WERI-Rb-1 (cell line): ENCODE measurements at regions not wholly inside any gene's neighbourhood (a gene's known extent, or its start where the extent isn't known, plus 50 kb on each side); places are given as distances from the start of the nearest gene placed in this dataset.

Experiments used
- DNase-seq: peaks from one replicate; pipeline ENCODE4 v3.0.0-alpha.2; 2020
- H3K27ac ChIP-seq: fragments of 250-450 bp; sonication (Bioruptor Pico); 2 replicates; pipeline ENCODE4 v1.5.1; 2020; ENCODE audit warnings: mild to moderate bottlenecking, moderate library complexity
- H3K27me3 ChIP-seq: fragments of 250-450 bp; sonication (Bioruptor Pico); 2 replicates; pipeline ENCODE4 v1.5.1; 2021; ENCODE audit warnings: mild to moderate bottlenecking, low read depth, moderate library complexity; ENCODE audit not compliant: insufficient read depth, severe bottlenecking
- H3K36me3 ChIP-seq: fragments of 250-450 bp; sonication (Bioruptor Pico); 2 replicates; pipeline ENCODE4 v1.5.1; 2020; ENCODE audit warnings: mild to moderate bottlenecking, moderate library complexity
- H3K4me3 ChIP-seq: 2 replicates; pipeline ENCODE4 v1.5.1; 2011; ENCODE audit warnings: low read depth, mild to moderate bottlenecking, control low read depth, low read length
- H3K9me3 ChIP-seq: fragments of 250-450 bp; sonication (Bioruptor Pico); 2 replicates; pipeline ENCODE4 v1.5.1; 2021; ENCODE audit warnings: mild to moderate bottlenecking, moderate library complexity; ENCODE audit not compliant: severe bottlenecking
- CTCF ChIP-seq: IDR thresholded peaks from 2 replicates; pipeline ENCODE4 v1.5.1; 2011; ENCODE audit warnings: low read depth, mild to moderate bottlenecking, control low read depth, inconsistent platforms, low read length

- no peaks in the 10 kb centered on the region for H3K36me3 ChIP-seq
- no peak for TF ChIP-seq CTCF
- no peaks in the 10 kb centered on the region for H3K27me3 ChIP-seq
- no peak overlapping the region for H3K4me3 ChIP-seq
- peak overlapping the region; percentile 15 for H3K27ac ChIP-seq
- no peaks in the 10 kb centered on the region for H3K9me3 ChIP-seq
- peak; percentile 46 for DNase-seq
Observed at GRCh38 chr4:10866666-10867065, 182.1 kb upstream of the CLNK start.

- DNase-seq: no peak
- H3K27me3 ChIP-seq: no peaks in the 10 kb centered on the region
- no peak overlapping the region for H3K27ac ChIP-seq
- H3K9me3 ChIP-seq: peaks cover 6% of the 10 kb centered on the region
- TF ChIP-seq CTCF: no peak
- no peak overlapping the region for H3K4me3 ChIP-seq
- H3K36me3 ChIP-seq: no peaks in the 10 kb centered on the region
Observed at GRCh38 chr4:10861036-10861435, 176.5 kb upstream of the CLNK start.

- H3K27ac ChIP-seq: no peak overlapping the region
- peaks cover 6% of the 10 kb centered on the region for H3K9me3 ChIP-seq
- no peak for DNase-seq
- H3K4me3 ChIP-seq: no peak overlapping the region
- TF ChIP-seq CTCF: no peak
- H3K27me3 ChIP-seq: no peaks in the 10 kb centered on the region
- H3K36me3 ChIP-seq: no peaks in the 10 kb centered on the region
Observed at GRCh38 chr4:10856271-10856782, 171.8 kb upstream of the CLNK start.

GRCh38 chr4:10853196-10853595, 168.6 kb upstream of the CLNK start:
- no peaks in the 10 kb centered on the region for H3K36me3 ChIP-seq
- H3K4me3 ChIP-seq: no peak overlapping the region
- no peak for TF ChIP-seq CTCF
- DNase-seq: no peak
- H3K27ac ChIP-seq: no peak overlapping the region
- H3K9me3 ChIP-seq: peaks cover 6% of the 10 kb centered on the region
- H3K27me3 ChIP-seq: no peaks in the 10 kb centered on the region

- no peak for TF ChIP-seq CTCF
- Histone ChIP-seq H3K27me3 (no peaks in the 10 kb centered on the region), H3K36me3 (no peaks in the 10 kb centered on the region), H3K27ac (no peak overlapping the region), H3K4me3 (no peak overlapping the region), H3K9me3 (no peaks in the 10 kb centered on the region)
- DNase-seq: no peak
Observed at GRCh38 chr4:10841697-10842096, 157.1 kb upstream of the CLNK start.

- no peak overlapping the region for H3K4me3 ChIP-seq
- no peaks in the 10 kb centered on the region for H3K9me3 ChIP-seq
- TF ChIP-seq CTCF: no peak
- no peaks in the 10 kb centered on the region for H3K36me3 ChIP-seq
- no peak for DNase-seq
- no peaks in the 10 kb centered on the region for H3K27me3 ChIP-seq
- H3K27ac ChIP-seq: no peak overlapping the region
Observed at GRCh38 chr4:10837151-10837550, 152.6 kb upstream of the CLNK start.
